ENCODE measurements at regions not wholly inside any gene's neighbourhood (a gene's known extent, or its start where the extent isn't known, plus 50 kb on each side); places are given as distances from the start of the nearest gene placed in this dataset.

GRCh38 chr4:177769155-177769554, 326.9 kb upstream of the AGA start:
- no peak for TF ChIP-seq CTCF (IDR thresholded peaks at IDR 0.05 in 8 of 11, conservative IDR thresholded peaks at IDR 0.05 in 3 of 11)
- TF ChIP-seq POLR2A (IDR thresholded peaks at IDR 0.05): no peak
- no peak for TF ChIP-seq POLR2AphosphoS5 (IDR thresholded peaks at IDR 0.05)
